GM12874 (cell line): ENCODE measurements at regions not wholly inside any gene's neighbourhood (a gene's known extent, or its start where the extent isn't known, plus 50 kb on each side); places are given as distances from the start of the nearest gene placed in this dataset.

Source experiments
- TF ChIP-seq, protein P1 (sequence below): IDR thresholded peaks from 2 replicates; pipeline ENCODE4 v1.5.1; 2011; ENCODE audit warnings: low read depth, mild to moderate bottlenecking, control low read depth, low read length, moderate library complexity; ENCODE audit not compliant: insufficient read depth

DNA sequence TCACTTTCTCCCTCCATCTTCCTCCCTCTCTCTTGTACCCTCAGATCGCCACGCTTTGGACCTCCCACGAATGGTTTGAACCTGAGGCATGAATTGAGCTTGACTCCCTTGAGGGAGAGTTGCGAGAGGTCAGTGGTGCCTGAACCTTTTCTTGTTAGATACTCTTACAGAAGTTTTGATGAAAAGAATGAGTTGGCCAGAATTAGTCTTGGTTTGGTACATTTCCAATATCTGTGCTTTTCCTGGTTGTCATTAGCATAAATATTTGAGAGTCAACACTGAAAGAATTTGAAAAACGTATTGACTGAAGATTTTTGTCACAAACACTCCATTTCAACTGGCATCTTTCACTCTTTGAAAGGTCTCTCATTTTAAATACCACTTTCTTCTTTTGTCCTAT, 510.6 kb upstream of the DIPK2B start:
- TF ChIP-seq, protein P1, sequence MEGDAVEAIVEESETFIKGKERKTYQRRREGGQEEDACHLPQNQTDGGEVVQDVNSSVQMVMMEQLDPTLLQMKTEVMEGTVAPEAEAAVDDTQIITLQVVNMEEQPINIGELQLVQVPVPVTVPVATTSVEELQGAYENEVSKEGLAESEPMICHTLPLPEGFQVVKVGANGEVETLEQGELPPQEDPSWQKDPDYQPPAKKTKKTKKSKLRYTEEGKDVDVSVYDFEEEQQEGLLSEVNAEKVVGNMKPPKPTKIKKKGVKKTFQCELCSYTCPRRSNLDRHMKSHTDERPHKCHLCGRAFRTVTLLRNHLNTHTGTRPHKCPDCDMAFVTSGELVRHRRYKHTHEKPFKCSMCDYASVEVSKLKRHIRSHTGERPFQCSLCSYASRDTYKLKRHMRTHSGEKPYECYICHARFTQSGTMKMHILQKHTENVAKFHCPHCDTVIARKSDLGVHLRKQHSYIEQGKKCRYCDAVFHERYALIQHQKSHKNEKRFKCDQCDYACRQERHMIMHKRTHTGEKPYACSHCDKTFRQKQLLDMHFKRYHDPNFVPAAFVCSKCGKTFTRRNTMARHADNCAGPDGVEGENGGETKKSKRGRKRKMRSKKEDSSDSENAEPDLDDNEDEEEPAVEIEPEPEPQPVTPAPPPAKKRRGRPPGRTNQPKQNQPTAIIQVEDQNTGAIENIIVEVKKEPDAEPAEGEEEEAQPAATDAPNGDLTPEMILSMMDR: no peak

DNA sequence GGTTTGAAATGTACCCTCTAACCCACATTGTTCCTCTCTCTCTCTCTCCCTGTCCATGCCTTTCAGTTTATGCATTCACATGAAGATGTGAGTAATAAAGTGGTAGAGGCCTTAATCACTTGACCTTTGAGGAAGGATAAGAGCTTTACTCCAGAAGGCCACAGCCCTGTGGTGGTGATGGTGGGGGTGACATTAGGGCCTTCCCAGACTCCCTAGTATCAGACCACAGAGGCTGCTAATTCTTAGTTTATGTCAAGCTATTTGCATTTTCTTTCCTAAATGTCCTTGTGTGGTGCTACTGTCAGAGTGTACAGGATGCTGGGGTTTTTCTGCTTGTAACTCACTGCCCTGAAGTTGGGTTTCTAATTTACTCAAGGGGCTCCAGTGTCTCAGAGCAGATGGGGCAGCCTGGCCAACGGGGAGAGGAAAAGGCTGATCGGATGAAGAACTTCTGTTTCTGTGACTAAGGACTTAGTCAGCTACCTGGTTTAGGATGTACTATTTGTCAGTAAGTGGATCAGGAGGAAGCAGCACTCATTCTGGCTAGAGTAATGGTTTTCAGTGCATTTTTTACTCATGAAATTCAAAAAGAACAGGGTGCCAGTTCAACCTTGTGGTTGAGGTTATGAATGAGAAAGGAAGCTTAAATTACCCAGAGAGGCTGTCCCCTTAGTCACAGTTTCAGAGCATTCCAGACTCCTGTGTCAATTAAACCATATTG, 509.6 kb upstream of the DIPK2B start:
- TF ChIP-seq, protein P1: no peak

- TF ChIP-seq, protein P1: no peak
Measured at GRCh38 chrX:45709381-45709780, 508.7 kb upstream of the DIPK2B start.

DNA sequence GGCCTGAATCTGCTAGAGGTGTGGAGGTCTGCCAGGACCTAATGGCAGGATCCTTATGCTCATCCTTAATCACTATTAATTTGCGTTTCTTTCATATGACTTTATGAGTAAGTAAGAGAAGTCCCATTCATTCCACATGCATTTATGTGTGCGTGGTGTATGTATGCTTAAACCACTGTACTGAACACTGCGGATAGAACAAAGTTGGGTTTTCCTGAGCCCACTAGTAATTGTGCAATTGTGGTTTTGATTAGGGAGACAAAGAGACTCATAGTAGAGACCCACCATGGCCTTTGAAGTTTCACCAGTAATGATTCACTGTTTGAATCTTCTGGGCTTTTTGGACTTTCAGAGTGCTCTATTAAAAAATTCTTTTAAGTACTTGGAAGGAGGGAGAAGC, 498.5 kb upstream of the DIPK2B start:
- TF ChIP-seq, protein P1: no peak

DNA sequence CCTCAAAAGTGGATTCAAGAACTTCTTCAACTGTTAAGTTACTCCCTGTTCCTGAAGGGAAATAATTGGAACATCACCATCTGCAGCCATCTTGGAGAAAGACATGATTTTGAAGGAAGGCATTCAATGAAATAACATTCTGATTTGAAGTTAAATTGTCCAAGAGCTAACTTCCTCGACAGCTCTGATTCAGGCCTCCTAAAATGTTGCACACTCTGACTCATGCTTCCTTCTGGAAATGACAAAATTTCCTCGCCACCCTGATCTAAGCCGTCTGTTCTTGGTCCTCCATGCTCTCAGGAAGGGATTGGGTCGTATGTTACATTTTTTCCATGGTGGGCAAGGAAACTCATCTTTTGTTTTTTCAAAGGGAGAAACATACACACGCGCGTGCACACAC, 496.9 kb upstream of the DIPK2B start:
- TF ChIP-seq, protein P1: no peak

- TF ChIP-seq, protein P1: no peak
Measured at GRCh38 chrX:45696736-45697135, 496.1 kb upstream of the DIPK2B start.

- TF ChIP-seq, protein P1: no peak
Measured at GRCh38 chrX:45689971-45690370, 489.3 kb upstream of the DIPK2B start.
